Astrocyte (in vitro differentiated cells and primary cell): ENCODE measurements at regions not wholly inside any gene's neighbourhood (a gene's known extent, or its start where the extent isn't known, plus 50 kb on each side); places are given as distances from the start of the nearest gene placed in this dataset.

Experiments used
- DNase-seq: peaks from one replicate; pipeline ENCODE4 v3.0.0-alpha.2; 2010; ENCODE audit warnings: low read depth
- FAIRE-seq: peaks from 2 replicates; lab custom pipeline; 2011; peaks lifted over from hg19 to GRCh38; lab: Jason Lieb, UNC
- H2AFZ ChIP-seq: 2 replicates; pipeline ENCODE4 v1.6.0; 2012; ENCODE audit warnings: low read depth, low read length, inconsistent platforms
- H3K27ac ChIP-seq: 2 replicates; pipeline ENCODE4 v1.5.1; 2011; ENCODE audit warnings: low read depth, low read length, inconsistent platforms
- H3K27me3 ChIP-seq: 2 replicates; pipeline ENCODE4 v1.6.0; 2011; ENCODE audit warnings: low read length, inconsistent platforms; ENCODE audit not compliant: insufficient read depth
- H3K36me3 ChIP-seq: 2 replicates; pipeline ENCODE4 v1.5.1; 2011; ENCODE audit warnings: low read length, inconsistent platforms; ENCODE audit not compliant: insufficient read depth
- H3K4me1 ChIP-seq: 2 replicates; pipeline ENCODE4 v1.5.1; 2011; ENCODE audit warnings: low read length, inconsistent platforms; ENCODE audit not compliant: insufficient read depth
- H3K4me2 ChIP-seq: 2 replicates; pipeline ENCODE4 v1.6.0; 2012; ENCODE audit warnings: low read length, inconsistent platforms
- H3K4me3 ChIP-seq: 2 replicates; pipeline ENCODE4 v1.5.1; 2011; ENCODE audit warnings: low read depth, mild to moderate bottlenecking, low read length, inconsistent platforms; ENCODE audit not compliant: insufficient read depth
- H3K79me2 ChIP-seq: 2 replicates; pipeline ENCODE4 v1.6.0; 2012; ENCODE audit warnings: mild to moderate bottlenecking, low read length, inconsistent platforms; ENCODE audit not compliant: insufficient read depth
- H3K9ac ChIP-seq: 2 replicates; pipeline ENCODE4 v1.6.0; 2012; ENCODE audit warnings: mild to moderate bottlenecking, low read length, inconsistent platforms
- H3K9me3 ChIP-seq: 2 replicates; pipeline ENCODE4 v1.5.1; 2012; ENCODE audit warnings: low read depth, mild to moderate bottlenecking, low read length, inconsistent platforms; ENCODE audit not compliant: insufficient read depth
- H4K20me1 ChIP-seq: 2 replicates; pipeline ENCODE4 v1.6.0; 2012; ENCODE audit warnings: low read length, inconsistent platforms; ENCODE audit not compliant: insufficient read depth
- H3K27ac Mint-ChIP-seq: one replicate; pipeline ENCODE4 v1.8.0; 2021; ENCODE audit warnings: mild to moderate bottlenecking, mixed read lengths; ENCODE audit not compliant: unreplicated experiment
- H3K27me3 Mint-ChIP-seq: one replicate; pipeline ENCODE4 v1.8.0; 2021; ENCODE audit warnings: low read depth, mixed read lengths; ENCODE audit not compliant: unreplicated experiment
- H3K36me3 Mint-ChIP-seq: one replicate; pipeline ENCODE4 v1.8.0; 2021; ENCODE audit warnings: low read depth, mixed read lengths; ENCODE audit not compliant: unreplicated experiment
- H3K4me1 Mint-ChIP-seq: one replicate; pipeline ENCODE4 v1.8.0; 2021; ENCODE audit warnings: low read depth, mixed read lengths; ENCODE audit not compliant: unreplicated experiment
- H3K4me3 Mint-ChIP-seq: one replicate; pipeline ENCODE4 v1.8.0; 2021; ENCODE audit warnings: mild to moderate bottlenecking, moderate library complexity, mixed read lengths; ENCODE audit not compliant: unreplicated experiment
- H3K9me3 Mint-ChIP-seq: one replicate; pipeline ENCODE4 v1.8.0; 2021; ENCODE audit warnings: mild to moderate bottlenecking, mixed read lengths; ENCODE audit not compliant: unreplicated experiment
- CTCF ChIP-seq: IDR thresholded peaks from 2 replicates; pipeline ENCODE4 v1.5.1; 2011; ENCODE audit warnings: low read depth, mild to moderate bottlenecking, inconsistent platforms, low read length, moderate library complexity; ENCODE audit not compliant: insufficient read depth
- EZH2 ChIP-seq: IDR thresholded peaks from 2 replicates; pipeline ENCODE4 v1.6.1; 2012; ENCODE audit warnings: mild to moderate bottlenecking, low read length, inconsistent platforms; ENCODE audit not compliant: insufficient read depth

- H3K9me3 Mint-ChIP-seq, result no peaks in the 10 kb centered on the region
- H3K36me3 Mint-ChIP-seq, result no peaks in the 10 kb centered on the region
- H3K27ac Mint-ChIP-seq, result no peak overlapping the region
- no peak overlapping the region for H3K4me3 Mint-ChIP-seq
- H3K27ac ChIP-seq, result no peak overlapping the region
- H3K36me3 ChIP-seq, result no peaks in the 10 kb centered on the region
- no peak for TF ChIP-seq EZH2
- no peak for TF ChIP-seq CTCF
- H3K4me2 ChIP-seq, result no peak overlapping the region
- H3K79me2 ChIP-seq, result no peaks in the 10 kb centered on the region
- no peak overlapping the region for H3K4me3 ChIP-seq
- FAIRE-seq, result no peak
- H3K9ac ChIP-seq, result no peak overlapping the region
- H3K4me1 Mint-ChIP-seq, result peaks cover 28% of the 10 kb centered on the region
- H2AFZ ChIP-seq, result no peak overlapping the region
- H3K9me3 ChIP-seq, result no peaks in the 10 kb centered on the region
- H4K20me1 ChIP-seq, result no peaks in the 10 kb centered on the region
- H3K4me1 ChIP-seq, result peaks cover 8% of the 10 kb centered on the region
- H3K27me3 ChIP-seq, result no peaks in the 10 kb centered on the region
- H3K27me3 Mint-ChIP-seq, result no peaks in the 10 kb centered on the region
- DNase-seq, result no peak
Observed at GRCh38 chr11:92477686-92478085, 253.1 kb downstream of the FAT3 start.

GRCh38 chr11:92480499-92480898 lies 255.9 kb downstream of the FAT3 start:
- H3K4me3 ChIP-seq, result no peak overlapping the region
- no peaks in the 10 kb centered on the region for H3K4me1 ChIP-seq
- no peak overlapping the region for H3K27ac ChIP-seq
- H3K79me2 ChIP-seq, result no peaks in the 10 kb centered on the region
- H3K9me3 ChIP-seq, result no peaks in the 10 kb centered on the region
- H3K4me3 Mint-ChIP-seq, result no peak overlapping the region
- H3K9me3 Mint-ChIP-seq, result no peaks in the 10 kb centered on the region
- DNase-seq, result peak; percentile 7
- no peak for TF ChIP-seq CTCF
- no peak for TF ChIP-seq EZH2
- no peaks in the 10 kb centered on the region for H4K20me1 ChIP-seq
- H3K36me3 ChIP-seq, result no peaks in the 10 kb centered on the region
- no peak overlapping the region for H2AFZ ChIP-seq
- H3K27me3 ChIP-seq, result no peaks in the 10 kb centered on the region
- H3K36me3 Mint-ChIP-seq, result no peaks in the 10 kb centered on the region
- H3K4me2 ChIP-seq, result no peak overlapping the region
- no peaks in the 10 kb centered on the region for H3K27me3 Mint-ChIP-seq
- no peak overlapping the region for H3K9ac ChIP-seq
- peaks cover 3% of the 10 kb centered on the region for H3K4me1 Mint-ChIP-seq
- no peak overlapping the region for H3K27ac Mint-ChIP-seq
- no peak for FAIRE-seq

- H3K27me3 ChIP-seq, result no peaks in the 10 kb centered on the region
Observed at GRCh38 chr11:92482492-92483060, 258.0 kb downstream of the FAT3 start.

More at GRCh38 chr11:92482492-92483060, 258.0 kb downstream of the FAT3 start:
- Histone ChIP-seq H3K9ac (no peak overlapping the region), H3K4me3 (no peak overlapping the region), H3K27ac (no peak overlapping the region), H2AFZ (no peak overlapping the region), H3K9me3 (no peaks in the 10 kb centered on the region), H3K4me2 (no peak overlapping the region), H4K20me1 (no peaks in the 10 kb centered on the region), H3K79me2 (no peaks in the 10 kb centered on the region), H3K4me1 (no peaks in the 10 kb centered on the region), H3K36me3 (no peaks in the 10 kb centered on the region)
- no peaks in the 10 kb centered on the region for H3K27me3 Mint-ChIP-seq
- H3K36me3 Mint-ChIP-seq, result no peaks in the 10 kb centered on the region
- H3K4me3 Mint-ChIP-seq, result no peak overlapping the region
- H3K9me3 Mint-ChIP-seq, result no peaks in the 10 kb centered on the region
- FAIRE-seq (no peak), DNase-seq (no peak)
- peaks cover 3% of the 10 kb centered on the region for H3K4me1 Mint-ChIP-seq
- H3K27ac Mint-ChIP-seq, result no peak overlapping the region
- TF ChIP-seq EZH2 (no peak), CTCF (no peak)
